ENCODE measurements at regions not wholly inside any gene's neighbourhood (a gene's known extent, or its start where the extent isn't known, plus 50 kb on each side); places are given as distances from the start of the nearest gene placed in this dataset.

GRCh38 chr13:106205871-106206270 is 329.6 kb downstream of the EFNB2 start:
- DNase-seq, result no peak
- intact Hi-C loops (cut with DNase I), result no loop called here

DNA sequence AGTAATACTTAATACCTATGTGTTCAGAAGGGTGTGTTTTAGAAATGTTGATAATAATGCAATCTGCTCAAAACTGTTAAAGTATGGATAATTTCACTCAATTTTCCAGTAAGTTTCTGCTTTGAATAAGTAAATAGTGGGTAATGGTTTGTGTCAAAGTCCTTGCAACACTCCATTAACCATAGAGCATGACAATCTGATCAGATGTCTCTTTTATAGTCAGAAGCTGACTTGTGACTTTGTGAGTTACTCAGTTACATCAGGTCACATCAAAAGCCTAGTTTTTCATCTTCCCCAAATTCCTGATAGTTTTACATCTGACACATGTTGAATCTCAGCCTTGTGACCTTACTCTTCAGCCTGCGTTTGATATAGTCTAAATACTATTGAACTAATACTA is 338.0 kb downstream of the EFNB2 start:
- no peak for DNase-seq
- intact Hi-C loops (cut with DNase I), result no loop called here

GRCh38 chr13:106187501-106188095 is 347.9 kb downstream of the EFNB2 start:
- intact Hi-C loops (cut with DNase I), result no loop called here
- no peak for DNase-seq

GRCh38 chr13:106187101-106187500 is 348.4 kb downstream of the EFNB2 start:
- intact Hi-C loops (cut with DNase I), result no loop called here
- no peak for DNase-seq

GRCh38 chr13:106186366-106187030 is 349.0 kb downstream of the EFNB2 start:
- no peak for DNase-seq

GRCh38 chr13:106184790-106185189 is 350.7 kb downstream of the EFNB2 start:
- intact Hi-C loops (cut with DNase I), result no loop called here
- no peak for DNase-seq

More at GRCh38 chr13:106186366-106187030, 349.0 kb downstream of the EFNB2 start:
- intact Hi-C loops (cut with DNase I), result no loop called here

GRCh38 chr13:106183410-106184065 is 351.9 kb downstream of the EFNB2 start:
- peak in 2 of 42 donors; percentile 13 to 31 for DNase-seq
- intact Hi-C loops (cut with DNase I), result no loop called here

DNA sequence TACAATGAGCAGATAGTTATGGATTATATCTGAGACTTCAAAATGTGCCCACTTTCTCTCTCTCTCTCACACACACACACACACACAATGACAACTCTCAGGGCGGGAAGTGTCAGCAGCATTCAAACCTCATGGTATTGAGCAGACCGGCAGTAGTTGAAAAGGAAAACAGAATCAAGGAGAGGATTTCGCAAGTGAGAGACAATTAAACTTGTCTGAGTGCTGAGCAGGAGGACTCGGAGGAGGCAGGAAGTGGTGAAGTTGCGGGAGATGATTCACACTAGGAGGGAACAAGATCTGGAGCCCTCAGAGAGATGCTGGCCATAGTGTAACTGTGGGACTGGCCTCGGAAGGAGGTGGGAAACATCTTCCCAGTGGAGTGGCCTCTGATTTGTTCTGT is 353.1 kb downstream of the EFNB2 start:
- intact Hi-C loops (cut with DNase I), result no loop called here
- DNase-seq, result peak in 12 of 42 donors; percentile 6 to 70 (median 26)

GRCh38 chr13:106178816-106179215 is 356.6 kb downstream of the EFNB2 start:
- intact Hi-C loops (cut with DNase I), result no loop called here

DNA sequence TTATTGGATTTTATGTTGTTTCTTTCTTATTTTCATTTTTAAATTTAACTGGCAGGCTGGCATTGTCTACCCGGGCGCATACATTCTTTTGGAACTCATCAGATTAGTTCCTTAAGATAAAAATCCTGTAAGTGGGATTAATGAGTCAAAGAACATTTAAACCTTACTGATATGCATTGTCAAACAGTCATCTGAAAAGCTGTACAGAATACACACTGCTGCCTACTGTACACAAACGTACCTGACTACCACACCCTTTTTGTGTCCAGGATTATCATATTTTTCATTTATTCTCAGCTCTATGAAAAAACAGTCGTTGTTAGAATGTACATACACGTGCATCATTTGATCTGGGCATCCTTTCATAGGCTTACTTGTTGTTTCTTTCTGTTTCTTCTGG is 358.3 kb downstream of the EFNB2 start:
- DNase-seq, result no peak

More at GRCh38 chr13:106178816-106179215, 356.6 kb downstream of the EFNB2 start:
- DNase-seq, result no peak

GRCh38 chr13:106176117-106176516 is 359.3 kb downstream of the EFNB2 start:
- intact Hi-C loops (cut with DNase I), result no loop called here
- DNase-seq, result no peak

More for the DNA sequence above, 358.3 kb downstream of the EFNB2 start:
- intact Hi-C loops (cut with DNase I), result no loop called here

- DNase-seq, result no peak
- intact Hi-C loops (cut with DNase I), result no loop called here
These were observed 361.4 kb downstream of the EFNB2 start for GRCh38 chr13:106173891-106174610.

- no peak for DNase-seq
- intact Hi-C loops (cut with DNase I), result no loop called here
These were observed 362.1 kb downstream of the EFNB2 start for GRCh38 chr13:106173346-106173745.

- intact Hi-C loops (cut with DNase I), result no loop called here
These were observed 363.1 kb downstream of the EFNB2 start for GRCh38 chr13:106172176-106172905.

DNA sequence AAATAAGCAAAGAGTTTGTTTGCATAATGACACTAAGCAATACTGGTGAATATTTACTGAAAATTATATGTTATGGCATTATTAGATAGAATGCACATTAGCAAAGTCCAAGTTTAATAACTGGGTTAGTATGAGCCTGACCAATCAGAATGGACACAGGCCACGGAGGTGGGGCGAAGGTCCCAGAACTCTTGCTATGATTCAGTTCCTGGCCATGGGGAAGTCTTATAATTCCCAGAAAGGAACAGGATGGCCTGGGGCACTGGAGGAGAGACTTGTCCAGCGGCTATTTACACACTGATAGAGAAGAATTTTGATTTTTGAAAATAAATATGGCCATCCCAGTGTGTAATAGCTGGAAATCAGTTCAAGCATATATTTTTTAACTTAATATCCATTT is 372.0 kb downstream of the EFNB2 start:
- intact Hi-C loops (cut with DNase I), result no loop called here
- no peak for DNase-seq

More at GRCh38 chr13:106172176-106172905, 363.1 kb downstream of the EFNB2 start:
- DNase-seq, result no peak

- intact Hi-C loops (cut with DNase I), result no loop called here
- DNase-seq, result peak in 16 of 42 donors; percentile 12 to 66 (median 31)
These were observed 374.3 kb downstream of the EFNB2 start for GRCh38 chr13:106161146-106161545.

GRCh38 chr13:106159295-106160195 is 375.9 kb downstream of the EFNB2 start:
- no peak for DNase-seq
- intact Hi-C loops (cut with DNase I), result no loop called here

- peak in 4 of 42 donors; percentile 10 to 28 (median 24) for DNase-seq
- intact Hi-C loops (cut with DNase I), result no loop called here
These were observed 379.0 kb downstream of the EFNB2 start for GRCh38 chr13:106156468-106156867.
